ENCODE measurements at regions not wholly inside any gene's neighbourhood (a gene's known extent, or its start where the extent isn't known, plus 50 kb on each side); places are given as distances from the start of the nearest gene placed in this dataset.

DNA sequence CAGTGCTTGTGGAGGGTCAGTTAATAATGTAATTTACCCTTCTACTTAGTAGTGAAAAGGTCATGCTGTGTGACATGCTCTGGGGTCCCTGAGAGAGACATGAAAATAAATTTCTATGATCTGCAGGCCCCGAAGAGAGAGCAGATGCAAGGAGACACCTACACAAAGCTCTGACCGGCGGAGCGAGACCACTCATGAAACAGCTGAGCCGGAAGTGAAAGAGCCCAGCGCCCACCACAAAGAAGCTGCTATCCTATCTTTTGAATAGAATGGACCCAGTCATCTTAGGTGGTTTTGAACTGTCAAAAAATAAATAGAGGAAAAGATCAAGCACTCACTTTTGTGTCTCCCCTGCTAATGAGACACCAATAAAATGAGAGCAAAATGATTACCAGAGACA is 190.0 kb downstream of the MED10 start:
- H3K4me1 ChIP-seq = no peaks in the 10 kb centered on the region
- no peak for TF ChIP-seq POLR2A (IDR thresholded peaks at IDR 0.05)
- TF ChIP-seq, protein P1, sequence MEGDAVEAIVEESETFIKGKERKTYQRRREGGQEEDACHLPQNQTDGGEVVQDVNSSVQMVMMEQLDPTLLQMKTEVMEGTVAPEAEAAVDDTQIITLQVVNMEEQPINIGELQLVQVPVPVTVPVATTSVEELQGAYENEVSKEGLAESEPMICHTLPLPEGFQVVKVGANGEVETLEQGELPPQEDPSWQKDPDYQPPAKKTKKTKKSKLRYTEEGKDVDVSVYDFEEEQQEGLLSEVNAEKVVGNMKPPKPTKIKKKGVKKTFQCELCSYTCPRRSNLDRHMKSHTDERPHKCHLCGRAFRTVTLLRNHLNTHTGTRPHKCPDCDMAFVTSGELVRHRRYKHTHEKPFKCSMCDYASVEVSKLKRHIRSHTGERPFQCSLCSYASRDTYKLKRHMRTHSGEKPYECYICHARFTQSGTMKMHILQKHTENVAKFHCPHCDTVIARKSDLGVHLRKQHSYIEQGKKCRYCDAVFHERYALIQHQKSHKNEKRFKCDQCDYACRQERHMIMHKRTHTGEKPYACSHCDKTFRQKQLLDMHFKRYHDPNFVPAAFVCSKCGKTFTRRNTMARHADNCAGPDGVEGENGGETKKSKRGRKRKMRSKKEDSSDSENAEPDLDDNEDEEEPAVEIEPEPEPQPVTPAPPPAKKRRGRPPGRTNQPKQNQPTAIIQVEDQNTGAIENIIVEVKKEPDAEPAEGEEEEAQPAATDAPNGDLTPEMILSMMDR (IDR thresholded peaks at IDR 0.05) = no peak
- no peaks in the 10 kb centered on the region for H3K9me3 ChIP-seq
- H3K36me3 ChIP-seq = no peaks in the 10 kb centered on the region
- H3K27ac ChIP-seq = no peak overlapping the region
- peak in 2 of 3 donors; percentile 67 to 73 for DNase-seq
- H3K27me3 ChIP-seq = no peaks in the 10 kb centered on the region
- no peak overlapping the region for H3K4me3 ChIP-seq

- H3K4me3 ChIP-seq = no peak overlapping the region
- TF ChIP-seq, protein P1 (IDR thresholded peaks at IDR 0.05) = no peak
- no peak for TF ChIP-seq POLR2A (IDR thresholded peaks at IDR 0.05)
- no peaks in the 10 kb centered on the region for H3K36me3 ChIP-seq
- H3K4me1 ChIP-seq = no peaks in the 10 kb centered on the region
- H3K27ac ChIP-seq = no peak overlapping the region
- H3K9me3 ChIP-seq = no peaks in the 10 kb centered on the region
- no peak for DNase-seq
- no peaks in the 10 kb centered on the region for H3K27me3 ChIP-seq
These were observed 190.8 kb downstream of the MED10 start for GRCh38 chr5:6187501-6187900.

- no peak for TF ChIP-seq POLR2A (IDR thresholded peaks at IDR 0.05)
- TF ChIP-seq, protein P1 (IDR thresholded peaks at IDR 0.05) = no peak
- Histone ChIP-seq H3K27me3 (no peaks in the 10 kb centered on the region), H3K9me3 (no peaks in the 10 kb centered on the region), H3K36me3 (no peaks in the 10 kb centered on the region), H3K4me3 (no peak overlapping the region), H3K27ac (no peak overlapping the region), H3K4me1 (no peaks in the 10 kb centered on the region)
- no peak for DNase-seq
These were observed 192.8 kb downstream of the MED10 start for GRCh38 chr5:6185574-6185973.

GRCh38 chr5:6184481-6184880 is 193.9 kb downstream of the MED10 start:
- Histone ChIP-seq H3K27ac (no peak overlapping the region), H3K4me3 (no peak overlapping the region), H3K36me3 (no peaks in the 10 kb centered on the region), H3K9me3 (no peaks in the 10 kb centered on the region), H3K27me3 (no peaks in the 10 kb centered on the region), H3K4me1 (no peaks in the 10 kb centered on the region)
- no peak for TF ChIP-seq POLR2A (IDR thresholded peaks at IDR 0.05)
- no peak for DNase-seq

DNA sequence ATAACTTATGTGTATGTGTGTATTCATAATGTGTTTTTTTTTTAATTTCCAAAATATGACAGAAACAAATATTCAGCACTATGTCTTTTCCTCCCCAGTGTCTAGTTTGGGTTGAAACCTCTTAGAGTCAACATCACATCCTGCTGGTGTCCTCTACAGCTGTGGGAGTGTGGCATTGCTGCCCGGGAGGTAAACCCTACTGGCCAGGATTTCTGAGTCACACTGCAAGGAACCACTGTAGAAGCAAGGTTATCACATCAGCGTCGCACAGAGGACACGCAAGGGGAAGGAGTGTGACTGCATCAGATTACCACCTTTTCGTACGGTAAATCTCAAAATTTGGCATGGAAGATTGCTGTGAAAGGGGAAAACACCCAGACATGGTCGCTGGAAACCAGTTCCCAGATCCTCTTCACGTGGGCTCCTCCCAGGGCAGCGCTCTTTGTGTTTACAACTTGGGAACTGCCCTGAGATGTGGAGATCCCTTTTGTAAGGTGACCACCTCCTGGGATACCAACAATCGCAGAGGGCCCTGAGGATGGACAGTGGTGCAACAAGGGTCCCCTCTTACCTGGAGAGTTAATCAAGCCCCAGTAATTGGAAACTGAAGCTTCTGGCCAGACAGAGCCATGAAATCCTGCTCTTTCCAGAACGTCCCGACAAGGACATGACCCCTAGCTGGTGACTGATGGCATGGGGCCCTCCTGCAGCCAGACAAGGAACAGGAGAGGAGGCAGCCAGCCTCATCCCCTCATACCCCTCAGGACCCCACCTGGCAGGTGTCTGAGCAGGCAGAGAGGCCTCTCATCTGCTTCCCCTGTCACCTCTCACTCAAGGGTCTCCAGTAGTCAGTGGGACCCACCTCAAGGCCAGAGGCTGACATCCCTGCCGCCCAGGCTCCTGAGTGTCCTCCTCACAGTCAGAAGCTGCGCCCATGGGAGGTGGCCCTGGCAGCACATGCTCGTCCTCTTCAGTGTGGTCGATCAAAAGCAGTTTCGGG is 194.7 kb downstream of the MED10 start:
- H3K27me3 ChIP-seq = no peaks in the 10 kb centered on the region
- no peaks in the 10 kb centered on the region for H3K9me3 ChIP-seq
- H3K27ac ChIP-seq = no peak overlapping the region
- H3K4me1 ChIP-seq = no peaks in the 10 kb centered on the region
- no peaks in the 10 kb centered on the region for H3K36me3 ChIP-seq
- DNase-seq = no peak
- no peak overlapping the region for H3K4me3 ChIP-seq
- TF ChIP-seq, protein P1 (IDR thresholded peaks at IDR 0.05) = no peak
- no peak for TF ChIP-seq POLR2A (IDR thresholded peaks at IDR 0.05)

DNA sequence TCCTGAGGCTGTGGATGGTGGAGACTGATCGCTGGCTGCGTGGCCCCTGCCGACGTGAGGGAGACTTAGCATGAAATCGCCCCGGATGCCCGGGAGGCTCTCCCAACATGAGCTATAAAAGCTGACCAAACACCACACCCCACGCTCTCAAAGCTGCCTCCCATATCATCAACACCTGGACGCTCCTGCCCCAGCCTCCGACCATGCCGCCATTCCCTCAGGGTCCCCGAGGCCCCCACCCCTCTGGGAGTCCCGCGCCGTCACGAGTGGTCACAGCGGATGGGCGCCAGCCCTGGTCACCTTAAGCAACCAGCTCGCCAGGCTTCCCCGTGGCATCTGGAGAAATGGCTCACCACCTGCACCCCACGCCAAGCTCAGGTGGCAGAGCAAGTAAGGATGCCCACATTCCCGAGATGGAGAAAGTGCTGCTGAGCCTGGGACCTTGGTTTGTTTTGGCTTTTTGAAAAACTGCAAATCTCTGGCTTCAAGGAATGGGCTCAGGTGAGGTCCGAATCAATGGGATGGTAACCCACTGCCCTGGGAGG is 196.0 kb downstream of the MED10 start:
- no peaks in the 10 kb centered on the region for H3K9me3 ChIP-seq
- no peaks in the 10 kb centered on the region for H3K27me3 ChIP-seq
- no peak overlapping the region for H3K4me3 ChIP-seq
- no peaks in the 10 kb centered on the region for H3K4me1 ChIP-seq
- TF ChIP-seq, protein P1 (IDR thresholded peaks at IDR 0.05) = no peak
- TF ChIP-seq POLR2A (IDR thresholded peaks at IDR 0.05) = no peak
- H3K36me3 ChIP-seq = no peaks in the 10 kb centered on the region
- DNase-seq = no peak
- no peak overlapping the region for H3K27ac ChIP-seq

Measured in Peyer's patch (tissue), 4 donors.